NOMO-1 treated with DMSO at 0.1 percent for 48 hours (cell line): ENCODE measurements at regions not wholly inside any gene's neighbourhood (a gene's known extent, or its start where the extent isn't known, plus 50 kb on each side); places are given as distances from the start of the nearest gene placed in this dataset.

ENCODE experiments used
- DNase-seq: peaks from one replicate; lab custom pipeline; 2025; ENCODE audit not compliant: unreplicated experiment; lab: John Stamatoyannopoulos, UW

- DNase-seq, result no peak
These were observed 714.1 kb downstream of the CBLN4 start for GRCh38 chr20:55291261-55291660.

- no peak for DNase-seq
These were observed 721.4 kb downstream of the CBLN4 start for GRCh38 chr20:55283889-55284288.

GRCh38 chr20:55273149-55273548 is 732.2 kb downstream of the CBLN4 start:
- no peak for DNase-seq

GRCh38 chr20:55271371-55271770 is 733.9 kb downstream of the CBLN4 start:
- no peak for DNase-seq

- DNase-seq, result no peak
These were observed 735.4 kb downstream of the CBLN4 start for GRCh38 chr20:55269913-55270312.

- no peak for DNase-seq
These were observed 739.0 kb downstream of the CBLN4 start for GRCh38 chr20:55266361-55266760.

GRCh38 chr20:55264703-55265239 is 740.5 kb downstream of the CBLN4 start:
- no peak for DNase-seq

- DNase-seq, result no peak
These were observed 746.8 kb downstream of the CBLN4 start for GRCh38 chr20:55258559-55258958.

GRCh38 chr20:55255016-55255415 is 750.3 kb downstream of the CBLN4 start:
- DNase-seq, result no peak

- no peak for DNase-seq
These were observed 751.5 kb downstream of the CBLN4 start for GRCh38 chr20:55253781-55254180.

GRCh38 chr20:55252521-55252920 is 752.8 kb downstream of the CBLN4 start:
- DNase-seq, result no peak

GRCh38 chr20:55251170-55251569 is 754.1 kb downstream of the CBLN4 start:
- no peak for DNase-seq

- no peak for DNase-seq
These were observed 762.5 kb downstream of the CBLN4 start for GRCh38 chr20:55242853-55243252.

GRCh38 chr20:55239269-55239668 is 763.9 kb downstream of the DOK5 start:
- DNase-seq, result no peak

GRCh38 chr20:55232647-55233046 is 757.3 kb downstream of the DOK5 start:
- DNase-seq, result no peak

GRCh38 chr20:55229451-55229850 is 754.1 kb downstream of the DOK5 start:
- DNase-seq, result no peak

- DNase-seq, result no peak
These were observed 741.3 kb downstream of the DOK5 start for GRCh38 chr20:55216525-55217242.

- no peak for DNase-seq
These were observed 738.3 kb downstream of the DOK5 start for GRCh38 chr20:55213653-55214052.

- no peak for DNase-seq
These were observed 736.1 kb downstream of the DOK5 start for GRCh38 chr20:55211481-55211880.

- DNase-seq, result no peak
These were observed 730.3 kb downstream of the DOK5 start for GRCh38 chr20:55205665-55206064.

GRCh38 chr20:55200317-55200716 is 724.9 kb downstream of the DOK5 start:
- DNase-seq, result no peak

- DNase-seq, result no peak
These were observed 719.6 kb downstream of the DOK5 start for GRCh38 chr20:55194947-55195346.

GRCh38 chr20:55186228-55186627 is 710.8 kb downstream of the DOK5 start:
- no peak for DNase-seq
